MM.1S (cell line): ENCODE measurements at regions not wholly inside any gene's neighbourhood (a gene's known extent, or its start where the extent isn't known, plus 50 kb on each side); places are given as distances from the start of the nearest gene placed in this dataset.

Experiments
- CTCF ChIP-seq: fragments of 300-600 bp; sonication (generic); IDR thresholded peaks from 2 replicates; pipeline ENCODE4 v1.5.1; 2016; ENCODE audit warnings: antibody characterized with exemption, low read length, mixed read lengths
- EZH2 ChIP-seq: fragments of 300-600 bp; sonication (generic); optimal IDR thresholded peaks from 2 replicates; pipeline ENCODE3; 2017; ENCODE audit warnings: low read depth, mild to moderate bottlenecking, antibody characterized with exemption, low read length, mixed read lengths
- EZH2phosphoT487 ChIP-seq: fragments of 300-600 bp; sonication (generic); IDR thresholded peaks from 2 replicates; pipeline ENCODE4 v1.6.1; 2018; ENCODE audit warnings: antibody characterized with exemption, low read length

GRCh38 chr2:215850380-215850779 lies 163.0 kb downstream of the MREG start:
- no peak for TF ChIP-seq EZH2
- no peak for TF ChIP-seq CTCF
- no peak for TF ChIP-seq EZH2phosphoT487
